Right ventricle myocardium superior (tissue), 1 donor: ENCODE measurements at regions not wholly inside any gene's neighbourhood (a gene's known extent, or its start where the extent isn't known, plus 50 kb on each side); places are given as distances from the start of the nearest gene placed in this dataset.
"Not testable (repeated sequence)": the region's sequence is repeated elsewhere in the genome, so short reads cannot be mapped to it uniquely, and the experiment has no call there.

Experiments
- ATAC-seq: fragments of 200-7000 bp; cut with Tn5 transposase; one replicate; pipeline ENCODE4 v1.9.1; 2020; ENCODE audit warnings: mild to moderate bottlenecking; ENCODE audit not compliant: poor library complexity
- DNase-seq: peaks from one replicate; pipeline ENCODE4 v3.0.0-alpha.2; 2020
- intact Hi-C: fragments of 100-400 bp; cut with DNase I; formaldehyde crosslinking; loops from one replicate; pipeline ENCODE4 v1.11.2; 2022
- donor health status: DM: no; HTN: yes; CAD: no; lungs with severe emphysema.

DNA sequence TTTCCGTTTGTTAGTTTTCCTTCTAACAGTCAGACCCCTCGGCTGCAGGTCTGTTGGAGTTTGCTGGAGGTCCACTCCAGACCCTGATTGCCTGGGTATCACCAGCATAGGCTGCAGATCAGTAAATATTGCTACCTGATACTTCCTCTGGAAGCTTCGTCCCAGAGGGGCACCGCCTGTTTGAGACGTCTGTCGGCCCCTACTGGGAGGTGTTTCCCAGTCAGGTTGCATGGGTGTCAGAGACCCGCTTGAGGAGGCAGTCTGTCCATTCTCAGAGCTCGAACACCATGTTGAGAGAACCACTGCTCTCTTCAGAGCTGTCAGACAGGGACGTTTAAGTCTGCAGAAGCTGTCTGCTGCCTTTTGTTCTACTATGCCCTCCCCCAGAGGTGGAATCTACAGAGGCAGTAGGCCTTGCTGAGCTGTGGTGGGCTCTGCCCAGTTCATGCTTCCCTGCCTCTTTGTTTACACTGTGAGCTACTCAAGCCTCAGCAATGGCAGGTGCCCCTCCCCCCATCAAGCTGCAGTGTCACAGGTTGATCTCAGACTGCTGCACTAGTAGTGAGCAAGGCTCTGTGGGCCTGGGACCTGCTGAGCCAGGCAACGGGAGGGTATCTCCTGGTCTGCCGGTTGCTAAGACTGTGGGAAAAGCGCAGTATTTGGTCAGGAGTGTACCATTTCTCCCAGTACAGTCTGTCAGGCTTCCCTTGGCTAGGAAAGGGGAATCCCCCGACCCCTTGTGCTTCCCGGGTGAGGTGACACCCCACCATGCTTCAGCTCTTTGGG is 74.4 kb upstream of the TOP3B start:
- DNase-seq, intact Hi-C loops, ATAC-seq: not testable (repeated sequence)

GRCh38 chr22:22052548-22053139 is 70.1 kb upstream of the TOP3B start:
- DNase-seq, intact Hi-C loops, ATAC-seq: not testable (repeated sequence)

GRCh38 chr22:22051032-22051431 is 68.4 kb upstream of the TOP3B start:
- ATAC-seq, DNase-seq, intact Hi-C loops: not testable (repeated sequence)

GRCh38 chr22:22050141-22050775 is 67.7 kb upstream of the TOP3B start:
- no peak for DNase-seq
- intact Hi-C loops: no loop called here
- no peak for ATAC-seq

GRCh38 chr22:22049684-22050083 is 67.1 kb upstream of the TOP3B start:
- ATAC-seq: no peak
- DNase-seq: no peak
- intact Hi-C loops: no loop called here

GRCh38 chr22:22048981-22049531 is 66.5 kb upstream of the TOP3B start:
- intact Hi-C loops: no loop called here
- DNase-seq (no peak), ATAC-seq (no peak)

- ATAC-seq: no peak
- intact Hi-C loops: no loop called here
- DNase-seq: no peak
These were observed 65.8 kb upstream of the TOP3B start for GRCh38 chr22:22048318-22048942.

- intact Hi-C loops: no loop called here
- ATAC-seq (no peak), DNase-seq (no peak)
These were observed 65.2 kb upstream of the TOP3B start for GRCh38 chr22:22047776-22048175.

- ATAC-seq: no peak
- DNase-seq: no peak
- intact Hi-C loops: no loop called here
These were observed 64.7 kb upstream of the TOP3B start for GRCh38 chr22:22047266-22047665.

- intact Hi-C loops: no loop called here
- ATAC-seq: no peak
- no peak for DNase-seq
These were observed 63.8 kb upstream of the TOP3B start for GRCh38 chr22:22046370-22046769.

DNA sequence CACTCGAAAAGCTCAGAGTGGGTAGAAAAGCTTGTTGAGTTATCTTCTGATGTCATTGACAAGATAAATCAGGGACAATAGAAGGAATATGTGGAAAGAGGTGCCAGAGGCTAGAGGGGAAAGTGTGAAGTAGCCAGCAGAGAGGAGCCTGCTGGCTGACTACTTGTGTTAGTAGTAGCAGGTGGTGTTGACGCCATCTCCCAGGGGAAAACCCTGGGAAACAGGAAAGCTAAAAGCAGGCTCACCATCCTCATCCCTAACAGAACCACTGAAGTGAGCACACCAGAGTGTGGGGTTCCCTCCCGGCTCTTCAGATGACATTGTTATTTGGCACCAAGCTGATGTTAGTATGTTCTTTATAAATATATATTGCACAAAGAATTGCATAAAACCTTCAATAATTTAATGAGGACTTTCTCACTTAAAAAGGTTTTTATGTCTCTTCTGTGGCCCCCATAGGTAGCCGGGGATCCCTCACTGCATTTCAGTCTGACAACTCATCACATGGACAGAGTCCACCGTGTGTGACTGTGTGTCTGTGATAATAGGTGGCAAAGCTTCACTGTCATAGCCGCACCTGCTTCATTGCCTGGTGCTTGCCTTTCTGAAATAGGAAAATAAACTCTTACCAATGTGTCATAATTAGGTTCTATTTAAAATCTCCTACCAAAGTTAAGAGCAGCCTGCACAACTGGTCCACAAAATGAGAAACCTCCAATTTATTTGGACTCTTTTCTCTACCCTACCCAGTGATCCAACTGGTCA is 63.2 kb upstream of the TOP3B start:
- intact Hi-C loops: no loop called here
- no peak for DNase-seq
- no peak for ATAC-seq

DNA sequence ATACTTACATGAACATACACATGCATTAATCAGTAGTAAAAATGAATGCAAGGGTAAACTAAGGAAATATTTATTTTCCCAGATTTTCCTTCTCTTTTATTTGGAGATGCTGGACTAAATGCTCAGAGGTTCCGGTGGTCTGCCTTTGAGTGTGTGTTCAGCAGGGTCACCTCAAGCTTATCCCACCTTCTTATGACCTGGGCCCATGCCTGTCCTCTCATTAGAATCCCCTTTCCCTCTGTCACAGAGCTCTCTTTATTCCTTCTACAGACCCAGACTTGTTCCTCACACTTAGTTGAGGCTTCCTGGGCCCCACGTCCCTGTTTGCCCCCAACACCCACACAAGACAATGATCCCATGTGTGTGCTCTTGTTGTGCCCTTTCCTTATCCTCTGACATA is 61.6 kb upstream of the TOP3B start:
- DNase-seq (no peak), ATAC-seq (no peak)
- intact Hi-C loops: no loop called here

DNA sequence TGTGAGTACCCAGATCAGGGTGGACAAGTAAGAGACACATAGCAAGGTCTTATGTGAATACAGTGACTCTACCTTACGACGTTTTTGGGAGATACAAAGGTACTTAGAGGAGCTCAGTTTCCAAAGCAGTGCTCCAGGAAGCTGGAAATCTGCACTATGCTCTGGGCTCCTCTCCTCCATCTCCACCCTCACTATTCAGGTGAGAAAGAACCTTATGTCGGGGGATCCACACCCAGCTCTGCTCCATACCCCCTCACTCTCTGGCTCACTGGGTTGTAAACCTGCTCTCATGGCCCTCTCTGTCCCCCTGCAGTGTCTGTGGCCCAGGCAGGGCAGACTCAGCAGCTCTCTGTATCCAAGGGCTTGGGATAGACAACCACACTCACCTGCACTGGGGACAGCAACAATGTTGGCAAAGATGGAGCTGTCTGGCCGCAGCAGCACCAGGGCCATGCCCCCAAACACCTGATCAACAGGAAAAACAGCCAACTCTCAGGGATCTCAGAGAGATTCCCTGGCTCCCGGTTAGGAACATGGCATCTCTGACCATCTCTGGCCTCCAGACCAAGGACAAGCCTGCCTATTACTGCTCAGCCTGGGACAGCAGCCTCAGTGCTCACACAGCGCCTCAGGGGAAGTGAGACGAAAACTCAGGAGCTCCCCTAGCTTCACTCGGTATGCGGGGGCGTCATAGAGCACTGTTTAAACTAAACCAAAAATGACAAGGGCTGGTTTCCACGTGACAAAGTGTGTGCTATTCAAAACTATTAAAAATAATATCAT is 60.9 kb upstream of the TOP3B start:
- intact Hi-C loops: no loop called here
- no peak for DNase-seq
- no peak for ATAC-seq

DNA sequence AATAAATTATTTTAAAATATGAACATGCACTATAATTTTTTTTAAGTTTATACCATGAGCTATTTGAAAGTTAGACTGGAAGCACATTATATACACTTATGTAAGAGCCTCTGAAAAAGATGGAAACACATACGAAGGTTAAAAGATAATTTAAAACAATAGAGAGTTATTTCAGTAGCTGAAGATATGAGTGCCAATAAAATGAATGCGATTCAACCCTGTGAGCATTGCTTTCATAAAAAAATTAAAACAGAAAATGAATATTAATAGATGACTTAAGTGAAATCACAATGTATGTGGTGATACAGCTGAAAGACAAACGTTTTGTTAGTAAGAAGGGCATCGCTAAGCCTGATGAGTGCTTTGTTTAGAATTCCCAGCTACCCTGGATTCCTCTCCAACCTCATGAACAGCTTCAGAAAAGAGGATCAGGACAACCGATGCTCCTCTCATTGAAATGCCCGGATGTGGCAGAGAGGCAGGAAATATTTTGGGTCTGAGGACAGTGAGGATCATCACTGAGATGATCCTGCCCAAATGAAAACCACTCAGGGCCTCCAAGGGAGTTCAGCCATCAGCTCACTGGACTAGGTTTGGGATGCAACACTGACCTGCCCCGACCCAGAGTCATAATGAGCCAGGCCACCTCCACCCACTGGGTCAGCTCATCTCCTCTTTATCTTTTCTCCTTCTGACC is 60.2 kb upstream of the TOP3B start:
- intact Hi-C loops: no loop called here
- DNase-seq (no peak), ATAC-seq (no peak)

- intact Hi-C loops: no loop called here
- no peak for DNase-seq
- ATAC-seq: no peak
These were observed 59.4 kb upstream of the TOP3B start for GRCh38 chr22:22042009-22042408.

GRCh38 chr22:22040908-22041307 is 58.3 kb upstream of the TOP3B start:
- intact Hi-C loops: no loop called here
- DNase-seq (no peak), ATAC-seq (no peak)

DNA sequence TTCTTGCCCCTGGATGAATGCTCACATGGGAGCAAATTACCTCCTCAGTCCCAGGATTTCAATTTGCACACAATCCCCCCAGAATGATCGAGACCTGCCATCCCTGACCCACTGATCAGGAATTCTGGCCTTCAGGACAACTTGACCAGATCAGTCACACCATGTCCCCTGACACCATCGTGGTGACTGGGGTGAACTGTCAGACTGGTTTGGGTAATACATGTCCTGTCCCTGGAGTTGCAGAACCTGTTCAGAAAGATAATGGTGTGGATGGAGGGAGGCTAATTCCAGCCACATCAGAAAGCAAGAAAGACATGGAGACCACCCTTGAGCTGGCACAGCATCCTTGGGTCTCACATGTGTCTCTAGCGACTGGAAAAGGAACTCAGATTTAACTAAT is 57.9 kb upstream of the TOP3B start:
- no peak for DNase-seq
- ATAC-seq: no peak
- intact Hi-C loops: no loop called here
